OCI-LY7 (cell line): ENCODE measurements at regions not wholly inside any gene's neighbourhood (a gene's known extent, or its start where the extent isn't known, plus 50 kb on each side); places are given as distances from the start of the nearest gene placed in this dataset.

Source experiments
- BruUV-seq: library from RNA; stranded (reverse); fragments of 400-500 nt; replicated peaks from 2 replicates; lab custom pipeline; 2021; lab: Mats Ljungman, UMichigan
- CTCF ChIA-PET: fragments of 300-600 bp; sonication (Branson Sonifier 250); formaldehyde crosslinking; loops from one replicate; lab custom pipeline; 2022; ENCODE audit warnings: antibody characterized with exemption; ENCODE audit not compliant: unreplicated experiment; lab: Charles Lee
- POLR2A ChIA-PET: fragments of 300-600 bp; sonication (Branson Sonifier 250); formaldehyde crosslinking; loops from one replicate; lab custom pipeline; 2022; ENCODE audit warnings: antibody characterized with exemption; lab: Charles Lee
- DNase-seq: peaks from one replicate; pipeline ENCODE4 v3.0.0-alpha.2; 2015; ENCODE audit warnings: low spot score
- H2AFZ ChIP-seq: fragments of 200-600 bp; sonication (generic), shearing (Covaris generic); 2 replicates; pipeline ENCODE4 v1.6.1; 2014; ENCODE audit warnings: mild to moderate bottlenecking, antibody characterized with exemption, low read length, moderate library complexity
- H3K27ac ChIP-seq: fragments of 200-600 bp; sonication (generic); 2 replicates; pipeline ENCODE4 v1.5.1; 2014; ENCODE audit warnings: mixed run types, low read depth, mild to moderate bottlenecking, moderate library complexity, low read length, inconsistent platforms; ENCODE audit not compliant: poor library complexity, severe bottlenecking
- H3K36me3 ChIP-seq: fragments of 200-600 bp; sonication (generic); 2 replicates; pipeline ENCODE4 v1.6.1; 2014; ENCODE audit warnings: mild to moderate bottlenecking, antibody characterized with exemption, low read length, moderate library complexity, mixed read lengths; ENCODE audit not compliant: insufficient read depth
- H3K4me1 ChIP-seq: fragments of 200-600 bp; sonication (generic); 2 replicates; pipeline ENCODE4 v1.5.1; 2014; ENCODE audit warnings: mild to moderate bottlenecking, low read length; ENCODE audit not compliant: insufficient read depth, poor library complexity, severe bottlenecking
- H3K4me2 ChIP-seq: fragments of 200-600 bp; sonication (generic); 2 replicates; pipeline ENCODE4 v1.6.1; 2014; ENCODE audit warnings: mild to moderate bottlenecking, low read length
- H3K4me3 ChIP-seq: fragments of 200-600 bp; sonication (generic); 2 replicates; pipeline ENCODE4 v1.5.1; 2014; ENCODE audit warnings: mild to moderate bottlenecking, low read depth, low read length; ENCODE audit not compliant: poor library complexity, severe bottlenecking
- H3K79me2 ChIP-seq: fragments of 200-600 bp; sonication (generic); 2 replicates; pipeline ENCODE4 v1.6.1; 2016; ENCODE audit warnings: low read depth, mild to moderate bottlenecking, low read length, moderate library complexity, mixed read lengths; ENCODE audit not compliant: insufficient read depth
- H3K9me2 ChIP-seq: fragments of 200-600 bp; sonication (generic); 2 replicates; pipeline ENCODE4 v1.6.1; 2016; ENCODE audit warnings: mild to moderate bottlenecking, low read length, mixed read lengths; ENCODE audit not compliant: insufficient read depth
- H3K9me3 ChIP-seq: fragments of 200-600 bp; sonication (generic); 2 replicates; pipeline ENCODE4 v1.6.1; 2014; ENCODE audit warnings: mild to moderate bottlenecking, mixed run types, low read length, mixed read lengths
- H4K20me1 ChIP-seq: fragments of 200-600 bp; sonication (generic); 2 replicates; pipeline ENCODE4 v1.6.1; 2014; ENCODE audit warnings: mild to moderate bottlenecking, antibody characterized with exemption, low read length, moderate library complexity, mixed read lengths; ENCODE audit not compliant: insufficient read depth
- EZH2phosphoT487 ChIP-seq: fragments of 200-600 bp; sonication (generic); IDR thresholded peaks from 2 replicates; pipeline ENCODE4 v1.6.1; 2018; ENCODE audit warnings: low read depth, borderline replicate concordance, mild to moderate bottlenecking, mixed run types, antibody characterized with exemption, low read length, moderate library complexity, mixed read lengths
- intact Hi-C: fragments of 100-400 bp; cut with micrococcal nuclease; formaldehyde crosslinking; loops from one replicate; pipeline ENCODE4 v1.10.0; 2022; ENCODE audit not compliant: unreplicated experiment
- TF ChIP-seq, protein P1 (sequence below): fragments of 200-600 bp; sonication (generic); conservative IDR thresholded peaks from 2 replicates; pipeline ENCODE4 v1.5.1; 2014; ENCODE audit warnings: mild to moderate bottlenecking, antibody characterized with exemption, low read length, moderate library complexity, mixed read lengths

DNA sequence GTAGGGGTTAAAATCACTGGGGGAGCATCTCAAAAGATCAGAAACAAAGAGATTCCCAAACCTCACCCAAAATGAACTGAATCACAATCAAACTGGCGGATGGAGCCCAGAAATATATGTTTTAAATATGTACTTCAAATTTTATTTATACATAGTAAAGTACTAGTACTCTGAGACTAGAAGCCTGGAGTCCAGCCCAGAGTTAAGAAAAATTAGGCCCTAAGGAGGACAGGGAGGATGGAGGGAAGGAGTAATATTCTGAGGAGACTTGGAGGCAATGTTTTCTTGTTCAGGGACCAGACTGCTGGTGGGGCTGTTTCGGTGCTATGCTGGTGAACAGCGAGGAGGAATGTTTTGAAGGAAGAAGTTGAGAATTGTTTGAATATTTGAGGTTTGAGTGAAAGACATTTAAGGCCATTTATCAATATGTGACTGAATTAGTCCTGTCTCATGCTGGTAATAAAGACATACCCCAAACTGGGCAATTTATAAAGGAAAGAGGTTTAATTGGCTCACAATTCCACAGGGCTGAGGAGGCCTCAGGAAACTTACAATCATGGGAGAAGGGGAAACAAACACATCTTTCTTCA, 552.4 kb upstream of the DAB2 start:
- Histone ChIP-seq H2AFZ (no peak overlapping the region), H3K79me2 (no peaks in the 10 kb centered on the region), H3K4me3 (no peak overlapping the region), H3K4me1 (no peaks in the 10 kb centered on the region), H4K20me1 (no peaks in the 10 kb centered on the region), H3K36me3 (no peaks in the 10 kb centered on the region), H3K4me2 (no peak overlapping the region), H3K9me2 (no peaks in the 10 kb centered on the region), H3K9me3 (no peaks in the 10 kb centered on the region), H3K27ac (no peak overlapping the region)
- ChIA-PET CTCF (no interaction called here), POLR2A (interaction anchor here (0.5 kb wide), 1 partner anchor 124 kb away, joined by 3 read pairs; no protein-coding TSS in a partner anchor)
- no peak for TF ChIP-seq EZH2phosphoT487
- TF ChIP-seq, protein P1, sequence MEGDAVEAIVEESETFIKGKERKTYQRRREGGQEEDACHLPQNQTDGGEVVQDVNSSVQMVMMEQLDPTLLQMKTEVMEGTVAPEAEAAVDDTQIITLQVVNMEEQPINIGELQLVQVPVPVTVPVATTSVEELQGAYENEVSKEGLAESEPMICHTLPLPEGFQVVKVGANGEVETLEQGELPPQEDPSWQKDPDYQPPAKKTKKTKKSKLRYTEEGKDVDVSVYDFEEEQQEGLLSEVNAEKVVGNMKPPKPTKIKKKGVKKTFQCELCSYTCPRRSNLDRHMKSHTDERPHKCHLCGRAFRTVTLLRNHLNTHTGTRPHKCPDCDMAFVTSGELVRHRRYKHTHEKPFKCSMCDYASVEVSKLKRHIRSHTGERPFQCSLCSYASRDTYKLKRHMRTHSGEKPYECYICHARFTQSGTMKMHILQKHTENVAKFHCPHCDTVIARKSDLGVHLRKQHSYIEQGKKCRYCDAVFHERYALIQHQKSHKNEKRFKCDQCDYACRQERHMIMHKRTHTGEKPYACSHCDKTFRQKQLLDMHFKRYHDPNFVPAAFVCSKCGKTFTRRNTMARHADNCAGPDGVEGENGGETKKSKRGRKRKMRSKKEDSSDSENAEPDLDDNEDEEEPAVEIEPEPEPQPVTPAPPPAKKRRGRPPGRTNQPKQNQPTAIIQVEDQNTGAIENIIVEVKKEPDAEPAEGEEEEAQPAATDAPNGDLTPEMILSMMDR: no peak
- no TSS peak for BruUV-seq
- DNase-seq: no peak
- intact Hi-C loops: no loop called here

DNA sequence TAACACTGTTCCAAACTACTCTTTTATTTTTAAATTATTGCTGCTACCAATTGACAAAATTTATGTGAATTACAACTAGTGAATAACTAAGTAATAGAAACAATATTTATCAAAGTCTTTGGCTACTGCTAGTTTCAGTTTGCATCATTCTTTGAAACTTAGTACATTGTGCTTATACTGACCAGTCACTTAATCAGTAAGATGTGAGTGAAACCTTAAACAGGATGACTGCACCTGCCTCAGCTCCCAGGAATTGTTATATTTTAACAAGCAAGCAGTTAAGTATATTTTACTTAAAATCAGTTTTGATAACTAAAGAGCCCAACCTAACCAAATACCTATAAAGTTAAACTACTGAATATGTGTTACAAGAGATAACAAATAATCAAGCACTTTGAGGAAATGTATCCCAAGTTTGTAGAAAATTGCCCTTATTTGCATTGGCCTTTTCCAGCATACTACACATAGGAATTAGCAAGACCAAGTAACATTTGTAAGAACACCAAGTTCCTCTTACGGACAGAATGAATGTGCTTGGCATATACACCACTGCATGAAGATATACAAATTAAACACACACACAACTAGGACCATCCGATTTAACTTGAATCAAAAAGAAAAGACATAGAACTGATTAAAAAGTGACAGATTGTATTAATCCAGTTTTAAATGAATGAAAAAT, 545.5 kb upstream of the DAB2 start:
- intact Hi-C loops: no loop called here

More for the DNA sequence above, 545.5 kb upstream of the DAB2 start:
- ChIA-PET POLR2A (no interaction called here), CTCF (no interaction called here)
- Histone ChIP-seq H3K4me1 (no peaks in the 10 kb centered on the region), H4K20me1 (no peaks in the 10 kb centered on the region), H3K4me3 (no peak overlapping the region), H2AFZ (no peak overlapping the region), H3K79me2 (no peaks in the 10 kb centered on the region), H3K9me2 (no peaks in the 10 kb centered on the region), H3K4me2 (no peak overlapping the region), H3K36me3 (no peaks in the 10 kb centered on the region), H3K27ac (no peak overlapping the region), H3K9me3 (no peaks in the 10 kb centered on the region)
- no TSS peak for BruUV-seq
- no peak for DNase-seq
- TF ChIP-seq EZH2phosphoT487: no peak
- TF ChIP-seq, protein P1: no peak
